Neural progenitor cell (in vitro differentiated cells): ENCODE measurements at regions not wholly inside any gene's neighbourhood (a gene's known extent, or its start where the extent isn't known, plus 50 kb on each side); places are given as distances from the start of the nearest gene placed in this dataset.

ENCODE experiments used
- EZH2 ChIP-seq: fragments of 200-600 bp; sonication (generic); IDR thresholded peaks from 2 replicates; pipeline ENCODE4 v1.6.1; 2017; ENCODE audit warnings: antibody characterized with exemption, mild to moderate bottlenecking, moderate library complexity
- EZH2phosphoT487 ChIP-seq: fragments of 200-600 bp; sonication (generic); IDR thresholded peaks from 2 replicates; pipeline ENCODE4 v1.6.1; 2017; ENCODE audit warnings: antibody characterized with exemption
- TF ChIP-seq, protein P1 (sequence below): fragments of 200-600 bp; sonication (generic); IDR thresholded peaks from 2 replicates; pipeline ENCODE4 v1.5.1; 2017; ENCODE audit warnings: antibody characterized with exemption, mild to moderate bottlenecking

DNA sequence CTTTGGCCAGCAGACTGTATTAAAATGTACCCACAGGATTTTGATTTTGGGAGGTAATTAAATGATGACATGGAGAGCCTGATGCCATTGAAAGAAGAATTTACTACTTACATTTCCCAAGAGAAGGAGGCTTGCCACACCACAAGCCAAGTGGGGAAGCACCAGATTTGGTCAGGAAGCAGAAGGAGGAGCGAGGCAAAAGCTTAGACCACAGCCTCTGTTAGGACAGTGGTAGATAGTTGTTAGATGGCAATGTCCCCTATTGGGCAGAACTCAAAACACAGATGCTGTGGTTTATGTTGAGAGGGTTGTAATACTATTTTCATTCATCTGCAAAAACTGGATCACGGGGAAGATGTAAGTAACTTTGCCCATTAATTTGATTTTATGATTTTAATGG, 709.4 kb downstream of the VRK1 start:
- TF ChIP-seq EZH2, result no peak
- TF ChIP-seq, protein P1, sequence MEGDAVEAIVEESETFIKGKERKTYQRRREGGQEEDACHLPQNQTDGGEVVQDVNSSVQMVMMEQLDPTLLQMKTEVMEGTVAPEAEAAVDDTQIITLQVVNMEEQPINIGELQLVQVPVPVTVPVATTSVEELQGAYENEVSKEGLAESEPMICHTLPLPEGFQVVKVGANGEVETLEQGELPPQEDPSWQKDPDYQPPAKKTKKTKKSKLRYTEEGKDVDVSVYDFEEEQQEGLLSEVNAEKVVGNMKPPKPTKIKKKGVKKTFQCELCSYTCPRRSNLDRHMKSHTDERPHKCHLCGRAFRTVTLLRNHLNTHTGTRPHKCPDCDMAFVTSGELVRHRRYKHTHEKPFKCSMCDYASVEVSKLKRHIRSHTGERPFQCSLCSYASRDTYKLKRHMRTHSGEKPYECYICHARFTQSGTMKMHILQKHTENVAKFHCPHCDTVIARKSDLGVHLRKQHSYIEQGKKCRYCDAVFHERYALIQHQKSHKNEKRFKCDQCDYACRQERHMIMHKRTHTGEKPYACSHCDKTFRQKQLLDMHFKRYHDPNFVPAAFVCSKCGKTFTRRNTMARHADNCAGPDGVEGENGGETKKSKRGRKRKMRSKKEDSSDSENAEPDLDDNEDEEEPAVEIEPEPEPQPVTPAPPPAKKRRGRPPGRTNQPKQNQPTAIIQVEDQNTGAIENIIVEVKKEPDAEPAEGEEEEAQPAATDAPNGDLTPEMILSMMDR, result no peak
- TF ChIP-seq EZH2phosphoT487, result no peak
